ENCODE measurements at regions not wholly inside any gene's neighbourhood (a gene's known extent, or its start where the extent isn't known, plus 50 kb on each side); places are given as distances from the start of the nearest gene placed in this dataset.

GRCh38 chr6:87922196-87922946 lies 125.3 kb upstream of the SPACA1 start:
- no peak overlapping the region for H3K27ac Mint-ChIP-seq (ENCODE audit: unreplicated experiment)
- CTCF ChIA-PET: interaction anchor here (0.6 kb wide), 1 partner anchor 49 kb away, joined by 4 read pairs; no protein-coding TSS in a partner anchor
- H3K4me1 Mint-ChIP-seq (ENCODE audit: low read depth, unreplicated experiment): peaks cover 17% of the 10 kb centered on the region
- H3K36me3 Mint-ChIP-seq (ENCODE audit: insufficient read depth, unreplicated experiment): no peaks in the 10 kb centered on the region
- H3K27me3 Mint-ChIP-seq (ENCODE audit: unreplicated experiment): no peaks in the 10 kb centered on the region
- TF ChIP-seq CTCF (IDR thresholded peaks at IDR 0.05; ENCODE audit: unreplicated experiment): no peak
- no peaks in the 10 kb centered on the region for H3K9me3 Mint-ChIP-seq (ENCODE audit: low read depth, unreplicated experiment)
- no TSS peak for BruUV-seq (replicated peaks)
- no peak overlapping the region for H3K4me3 Mint-ChIP-seq (ENCODE audit: low read depth, unreplicated experiment)
- intact Hi-C loops (cut with micrococcal nuclease; ENCODE audit: unreplicated experiment): no loop called here
- no peak for DNase-seq

GRCh38 chr6:87921034-87921433 lies 126.6 kb upstream of the SPACA1 start:
- Mint-ChIP-seq H3K9me3 (ENCODE audit: low read depth, unreplicated experiment) (no peaks in the 10 kb centered on the region), H3K27me3 (ENCODE audit: unreplicated experiment) (no peaks in the 10 kb centered on the region), H3K4me3 (ENCODE audit: low read depth, unreplicated experiment) (no peak overlapping the region), H3K4me1 (ENCODE audit: low read depth, unreplicated experiment) (peaks cover 7% of the 10 kb centered on the region), H3K27ac (ENCODE audit: unreplicated experiment) (no peak overlapping the region), H3K36me3 (ENCODE audit: insufficient read depth, unreplicated experiment) (no peaks in the 10 kb centered on the region)
- no peak for DNase-seq
- TF ChIP-seq CTCF (IDR thresholded peaks at IDR 0.05; ENCODE audit: unreplicated experiment): no peak
- BruUV-seq (replicated peaks): no TSS peak
- CTCF ChIA-PET: no interaction called here
- intact Hi-C loops (cut with micrococcal nuclease; ENCODE audit: unreplicated experiment): no loop called here

- Mint-ChIP-seq H3K27me3 (ENCODE audit: unreplicated experiment) (no peaks in the 10 kb centered on the region), H3K4me3 (ENCODE audit: low read depth, unreplicated experiment) (no peak overlapping the region), H3K27ac (ENCODE audit: unreplicated experiment) (no peak overlapping the region), H3K36me3 (ENCODE audit: insufficient read depth, unreplicated experiment) (no peaks in the 10 kb centered on the region), H3K4me1 (ENCODE audit: low read depth, unreplicated experiment) (peaks cover 7% of the 10 kb centered on the region), H3K9me3 (ENCODE audit: low read depth, unreplicated experiment) (no peaks in the 10 kb centered on the region)
- intact Hi-C loops (cut with micrococcal nuclease; ENCODE audit: unreplicated experiment): no loop called here
- BruUV-seq (replicated peaks): no TSS peak
- no peak for TF ChIP-seq CTCF (IDR thresholded peaks at IDR 0.05; ENCODE audit: unreplicated experiment)
- no peak for DNase-seq
- CTCF ChIA-PET: no interaction called here
Observed at GRCh38 chr6:87920245-87920644, 127.4 kb upstream of the SPACA1 start.

- no peak for DNase-seq
- Mint-ChIP-seq H3K36me3 (ENCODE audit: insufficient read depth, unreplicated experiment) (no peaks in the 10 kb centered on the region), H3K4me3 (ENCODE audit: low read depth, unreplicated experiment) (no peak overlapping the region), H3K4me1 (ENCODE audit: low read depth, unreplicated experiment) (peaks cover 7% of the 10 kb centered on the region), H3K27ac (ENCODE audit: unreplicated experiment) (no peak overlapping the region), H3K27me3 (ENCODE audit: unreplicated experiment) (no peaks in the 10 kb centered on the region), H3K9me3 (ENCODE audit: low read depth, unreplicated experiment) (no peaks in the 10 kb centered on the region)
- no TSS peak for BruUV-seq (replicated peaks)
- CTCF ChIA-PET: no interaction called here
- intact Hi-C loops (cut with micrococcal nuclease; ENCODE audit: unreplicated experiment): no loop called here
- no peak for TF ChIP-seq CTCF (IDR thresholded peaks at IDR 0.05; ENCODE audit: unreplicated experiment)
Observed at GRCh38 chr6:87919416-87919815, 128.2 kb upstream of the SPACA1 start.
